IPS-20b (cell line): ENCODE measurements at regions not wholly inside any gene's neighbourhood (a gene's known extent, or its start where the extent isn't known, plus 50 kb on each side); places are given as distances from the start of the nearest gene placed in this dataset.
"Not testable (repeated sequence)": the region's sequence is repeated elsewhere in the genome, so short reads cannot be mapped to it uniquely, and the experiment has no call there.

Experiments
- H3K27ac ChIP-seq: one replicate; pipeline ENCODE4 v1.5.1; 2013; ENCODE audit warnings: low read length
- H3K27me3 ChIP-seq: 2 replicates; pipeline ENCODE4 v1.6.1; 2013; ENCODE audit warnings: mild to moderate bottlenecking, low read length, inconsistent platforms; ENCODE audit not compliant: insufficient read depth
- H3K36me3 ChIP-seq: 2 replicates; pipeline ENCODE4 v1.6.1; 2013; ENCODE audit warnings: low read depth, mild to moderate bottlenecking, inconsistent platforms, low read length, moderate library complexity; ENCODE audit not compliant: insufficient read depth
- H3K4me1 ChIP-seq: 2 replicates; pipeline ENCODE4 v1.6.1; 2013; ENCODE audit warnings: mild to moderate bottlenecking, control low read depth, inconsistent platforms, low read length, moderate library complexity; ENCODE audit not compliant: insufficient read depth
- H3K4me3 ChIP-seq: 2 replicates; pipeline ENCODE4 v1.5.1; 2013; ENCODE audit warnings: mild to moderate bottlenecking, low read length, inconsistent platforms
- H3K9ac ChIP-seq: 2 replicates; pipeline ENCODE4 v1.6.1; 2013; ENCODE audit warnings: low read depth, mild to moderate bottlenecking, inconsistent platforms, low read length, moderate library complexity
- H3K9me3 ChIP-seq: 2 replicates; pipeline ENCODE4 v1.6.1; 2013; ENCODE audit warnings: mild to moderate bottlenecking, low read depth, low read length, inconsistent platforms; ENCODE audit not compliant: insufficient read depth

DNA sequence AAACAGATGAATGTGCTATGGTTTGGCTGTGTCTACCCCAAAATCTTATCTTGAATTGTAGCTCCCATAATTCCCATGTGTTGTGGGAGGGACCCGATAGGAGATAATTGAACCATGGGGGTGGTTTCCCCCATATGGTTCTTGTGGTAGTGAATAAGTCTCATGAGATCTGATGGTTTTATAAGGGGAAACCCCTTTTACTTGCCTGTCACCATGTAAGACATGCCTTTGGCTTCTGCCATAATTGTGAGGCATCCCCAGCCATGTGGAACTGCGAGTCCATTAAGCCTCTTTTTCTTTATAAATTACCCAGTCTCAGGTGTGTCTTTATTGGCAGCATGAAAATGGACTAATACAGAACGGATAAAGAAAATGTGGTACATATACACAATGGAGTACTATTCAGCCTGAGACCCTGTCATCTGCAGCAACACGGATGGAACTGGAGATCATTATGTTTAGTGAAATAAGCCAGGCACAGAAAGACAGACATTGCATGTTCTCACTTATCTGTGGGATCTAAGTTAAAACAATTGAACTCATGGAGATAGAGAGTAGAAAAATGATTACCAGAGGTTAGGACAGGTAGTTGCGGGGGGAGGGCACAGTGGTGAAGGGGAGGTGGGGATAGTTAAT, 587.6 kb upstream of the NRP1 start:
- no peak overlapping the region for H3K9ac ChIP-seq
- no peak overlapping the region for H3K27ac ChIP-seq
- H3K27me3 ChIP-seq: no peaks in the 10 kb centered on the region
- no peak overlapping the region for H3K4me3 ChIP-seq
- H3K4me1 ChIP-seq: no peaks in the 10 kb centered on the region
- H3K9me3 ChIP-seq: no peaks in the 10 kb centered on the region
- no peaks in the 10 kb centered on the region for H3K36me3 ChIP-seq

DNA sequence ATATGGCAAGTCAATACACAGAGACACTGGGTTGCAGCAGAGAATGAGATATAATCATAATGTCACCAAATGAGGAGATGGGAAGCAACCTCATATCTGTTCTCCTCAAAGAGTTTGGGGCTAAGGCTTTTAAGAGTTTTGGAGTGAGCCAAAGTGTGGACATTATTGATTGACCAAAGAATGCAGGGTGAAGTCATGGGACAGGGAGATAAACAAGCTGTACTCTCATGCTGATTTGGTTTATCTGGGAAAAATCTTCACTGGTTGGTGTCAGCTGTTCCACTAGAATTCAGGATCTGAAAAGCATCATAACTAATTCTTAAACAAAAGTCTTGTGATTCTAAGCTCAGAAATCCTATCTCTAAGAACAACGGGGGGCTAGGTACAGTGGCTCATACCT, 585.9 kb upstream of the NRP1 start:
- no peaks in the 10 kb centered on the region for H3K36me3 ChIP-seq
- no peak overlapping the region for H3K9ac ChIP-seq
- H3K4me1 ChIP-seq: no peaks in the 10 kb centered on the region
- H3K9me3 ChIP-seq: no peaks in the 10 kb centered on the region
- no peak overlapping the region for H3K4me3 ChIP-seq
- no peaks in the 10 kb centered on the region for H3K27me3 ChIP-seq
- no peak overlapping the region for H3K27ac ChIP-seq

DNA sequence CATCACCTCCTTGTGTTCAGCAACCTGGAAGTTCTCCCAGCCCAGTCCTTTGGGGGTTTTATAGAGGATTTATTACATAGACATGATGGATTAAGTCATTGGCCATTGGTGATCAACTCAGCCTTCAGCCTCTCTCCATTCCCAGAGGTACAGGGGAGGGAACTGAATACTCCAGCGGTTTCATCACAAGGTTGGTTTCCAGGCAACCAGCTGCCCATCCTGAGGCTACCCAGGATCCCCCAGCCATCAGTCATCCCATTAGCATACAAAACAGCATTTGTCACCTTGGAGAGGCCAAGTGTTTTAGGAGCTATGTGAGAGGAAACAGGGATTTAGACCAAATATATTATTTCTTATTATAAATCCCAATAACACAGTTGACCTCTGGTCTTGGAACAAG, 584.8 kb upstream of the NRP1 start:
- Histone ChIP-seq H3K27me3 (no peaks in the 10 kb centered on the region), H3K4me1 (no peaks in the 10 kb centered on the region), H3K9ac (no peak overlapping the region), H3K4me3 (no peak overlapping the region), H3K27ac (no peak overlapping the region), H3K36me3 (no peaks in the 10 kb centered on the region), H3K9me3 (no peaks in the 10 kb centered on the region)

DNA sequence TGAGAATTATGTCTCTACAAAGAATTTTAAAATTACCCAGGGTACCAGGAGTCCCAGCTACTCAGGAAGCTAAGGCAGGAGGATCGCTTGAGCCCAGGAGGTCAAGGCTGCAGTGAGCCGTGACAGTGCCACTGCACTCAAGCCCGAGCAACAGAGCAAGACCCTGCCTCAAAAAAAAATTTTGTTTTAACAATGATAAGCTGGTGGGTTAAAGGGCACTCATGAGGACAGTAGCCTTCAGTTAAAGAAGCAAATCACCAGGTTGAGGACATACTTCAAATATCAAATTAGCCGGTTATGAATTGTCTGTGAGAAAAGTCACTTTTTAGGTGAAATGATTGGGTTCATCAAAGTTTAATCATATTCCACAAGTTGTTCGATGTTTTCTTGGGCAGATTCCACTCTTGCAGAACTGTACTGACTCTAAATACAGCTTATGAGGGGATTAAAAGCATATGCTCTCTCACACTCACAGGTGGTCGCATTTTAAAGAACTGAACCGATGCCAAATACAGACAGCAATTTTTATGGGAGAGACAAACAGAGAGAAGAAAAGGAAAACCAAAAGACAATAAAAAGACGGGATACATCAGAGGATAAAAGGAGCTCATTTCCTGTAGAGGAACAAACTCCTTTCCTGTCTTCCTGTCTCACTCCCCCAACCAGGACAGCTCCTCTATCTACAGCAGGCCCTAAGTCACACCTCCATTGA, 582.8 kb upstream of the NRP1 start:
- no peak overlapping the region for H3K27ac ChIP-seq
- H3K36me3 ChIP-seq: no peaks in the 10 kb centered on the region
- H3K4me3 ChIP-seq: no peak overlapping the region
- no peaks in the 10 kb centered on the region for H3K9me3 ChIP-seq
- H3K27me3 ChIP-seq: no peaks in the 10 kb centered on the region
- H3K4me1 ChIP-seq: no peaks in the 10 kb centered on the region
- no peak overlapping the region for H3K9ac ChIP-seq

DNA sequence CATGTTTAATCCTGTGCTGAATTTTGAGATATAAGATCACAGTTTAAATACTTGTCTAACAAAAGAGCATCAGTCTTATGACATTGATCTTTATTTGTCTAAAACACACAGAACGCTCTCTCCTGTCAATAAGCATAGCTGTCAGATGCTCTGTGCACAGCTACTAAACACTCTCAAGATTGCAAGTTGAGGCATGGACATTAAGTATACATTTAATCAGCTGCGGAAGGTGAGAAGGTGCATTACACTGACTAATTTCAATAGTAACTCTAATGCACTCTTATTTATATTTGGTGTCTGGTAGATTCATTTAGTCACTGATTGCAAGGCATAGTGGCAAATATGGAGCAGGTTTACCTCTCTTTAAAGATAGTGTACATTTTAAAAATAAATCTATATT, 580.3 kb upstream of the NRP1 start:
- no peak overlapping the region for H3K27ac ChIP-seq
- no peak overlapping the region for H3K4me3 ChIP-seq
- H3K9me3 ChIP-seq: no peaks in the 10 kb centered on the region
- H3K27me3 ChIP-seq: no peaks in the 10 kb centered on the region
- no peaks in the 10 kb centered on the region for H3K4me1 ChIP-seq
- H3K9ac ChIP-seq: no peak overlapping the region
- no peaks in the 10 kb centered on the region for H3K36me3 ChIP-seq

DNA sequence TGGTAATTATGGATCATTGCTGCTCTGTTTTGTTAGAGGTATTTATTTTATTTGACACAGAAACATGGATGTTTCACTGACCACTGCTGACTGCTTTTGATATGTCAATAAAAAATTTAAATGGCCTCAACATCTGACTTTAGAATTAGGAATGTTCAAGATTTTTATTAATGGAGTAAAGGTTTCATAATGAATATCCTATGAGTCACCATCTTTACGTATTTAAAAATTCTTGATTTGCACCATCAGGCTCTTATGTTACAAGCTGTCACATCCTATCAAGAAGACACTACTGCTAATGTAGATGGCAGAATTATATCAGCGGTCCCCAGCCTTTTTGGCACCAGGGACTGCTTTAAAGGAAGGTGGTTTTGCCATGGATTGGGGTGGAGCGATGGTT, 578.7 kb upstream of the NRP1 start:
- no peaks in the 10 kb centered on the region for H3K4me1 ChIP-seq
- no peak overlapping the region for H3K9ac ChIP-seq
- no peaks in the 10 kb centered on the region for H3K27me3 ChIP-seq
- no peak overlapping the region for H3K4me3 ChIP-seq
- H3K9me3 ChIP-seq: no peaks in the 10 kb centered on the region
- no peaks in the 10 kb centered on the region for H3K36me3 ChIP-seq
- no peak overlapping the region for H3K27ac ChIP-seq

DNA sequence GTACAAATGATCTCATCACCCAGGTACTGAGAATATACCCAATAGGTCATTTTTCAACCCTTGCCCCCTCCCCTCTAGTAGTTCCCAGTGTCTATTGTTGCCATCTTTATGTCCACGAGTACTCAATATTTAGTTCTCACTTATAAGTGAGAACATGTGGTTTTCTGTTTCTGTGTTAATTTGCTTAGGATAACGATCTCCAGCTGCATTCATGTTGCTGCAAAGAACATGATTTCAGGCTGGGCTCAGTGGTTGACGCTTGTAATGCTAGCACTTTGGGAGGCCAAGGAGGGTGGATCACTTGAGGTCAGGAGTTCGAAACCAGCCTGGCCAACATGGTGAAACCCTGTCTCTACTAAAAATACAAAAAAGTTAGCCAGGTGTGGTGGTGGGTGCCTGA, 575.0 kb upstream of the NRP1 start:
- H3K9ac ChIP-seq, H3K27ac ChIP-seq, H3K27me3 ChIP-seq, H3K4me1 ChIP-seq, H3K4me3 ChIP-seq, H3K9me3 ChIP-seq, H3K36me3 ChIP-seq: not testable (repeated sequence)

DNA sequence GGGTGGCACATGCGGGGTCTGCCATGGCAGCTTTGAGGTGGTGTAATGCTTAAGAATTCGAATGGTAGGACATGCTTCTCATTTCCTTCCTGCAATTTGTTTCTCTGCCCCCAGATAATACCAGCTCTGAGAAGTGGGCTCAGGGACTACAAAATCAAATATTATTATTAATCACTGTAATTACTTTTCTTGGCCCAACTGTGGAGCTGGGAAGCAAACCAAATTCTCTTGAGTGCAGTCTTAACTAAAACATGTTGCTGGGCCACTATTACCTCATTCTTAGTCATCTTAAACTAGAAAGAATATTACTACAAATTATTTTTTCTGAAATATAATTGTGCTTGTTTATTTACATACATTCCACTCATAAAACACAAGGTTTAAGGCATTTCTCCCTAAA, 566.7 kb upstream of the NRP1 start:
- Histone ChIP-seq H3K9me3 (no peaks in the 10 kb centered on the region), H3K4me1 (0 out of 2 replicates have a peak, but pooled peaks cover 2% of the 10 kb centered on the region), H3K27me3 (no peaks in the 10 kb centered on the region), H3K4me3 (no peak overlapping the region), H3K27ac (no peak overlapping the region), H3K9ac (no peak overlapping the region), H3K36me3 (no peaks in the 10 kb centered on the region)

DNA sequence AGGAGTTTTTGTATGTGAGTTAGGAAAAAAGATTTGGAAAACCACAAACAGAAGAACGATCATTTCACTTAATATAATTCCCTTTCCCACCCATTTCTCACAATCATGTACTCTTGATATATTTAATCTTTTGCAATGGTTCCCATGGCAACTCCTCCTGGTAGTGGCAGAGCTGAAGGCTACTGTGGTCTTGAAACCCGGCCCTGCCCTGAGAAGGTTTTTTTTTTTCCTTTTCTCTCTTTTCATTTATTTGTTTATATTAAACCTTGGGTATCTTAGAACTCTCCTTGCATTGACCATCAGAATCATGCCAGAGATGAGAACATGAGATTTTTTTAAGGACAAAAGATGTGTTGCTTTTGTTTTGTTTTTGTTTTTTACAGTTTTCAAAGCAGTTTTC, 566.1 kb upstream of the NRP1 start:
- Histone ChIP-seq H3K27ac (no peak overlapping the region), H3K4me3 (no peak overlapping the region), H3K9me3 (no peaks in the 10 kb centered on the region), H3K27me3 (no peaks in the 10 kb centered on the region), H3K9ac (no peak overlapping the region), H3K36me3 (no peaks in the 10 kb centered on the region), H3K4me1 (0 out of 2 replicates have a peak, but pooled peaks cover 2% of the 10 kb centered on the region)

DNA sequence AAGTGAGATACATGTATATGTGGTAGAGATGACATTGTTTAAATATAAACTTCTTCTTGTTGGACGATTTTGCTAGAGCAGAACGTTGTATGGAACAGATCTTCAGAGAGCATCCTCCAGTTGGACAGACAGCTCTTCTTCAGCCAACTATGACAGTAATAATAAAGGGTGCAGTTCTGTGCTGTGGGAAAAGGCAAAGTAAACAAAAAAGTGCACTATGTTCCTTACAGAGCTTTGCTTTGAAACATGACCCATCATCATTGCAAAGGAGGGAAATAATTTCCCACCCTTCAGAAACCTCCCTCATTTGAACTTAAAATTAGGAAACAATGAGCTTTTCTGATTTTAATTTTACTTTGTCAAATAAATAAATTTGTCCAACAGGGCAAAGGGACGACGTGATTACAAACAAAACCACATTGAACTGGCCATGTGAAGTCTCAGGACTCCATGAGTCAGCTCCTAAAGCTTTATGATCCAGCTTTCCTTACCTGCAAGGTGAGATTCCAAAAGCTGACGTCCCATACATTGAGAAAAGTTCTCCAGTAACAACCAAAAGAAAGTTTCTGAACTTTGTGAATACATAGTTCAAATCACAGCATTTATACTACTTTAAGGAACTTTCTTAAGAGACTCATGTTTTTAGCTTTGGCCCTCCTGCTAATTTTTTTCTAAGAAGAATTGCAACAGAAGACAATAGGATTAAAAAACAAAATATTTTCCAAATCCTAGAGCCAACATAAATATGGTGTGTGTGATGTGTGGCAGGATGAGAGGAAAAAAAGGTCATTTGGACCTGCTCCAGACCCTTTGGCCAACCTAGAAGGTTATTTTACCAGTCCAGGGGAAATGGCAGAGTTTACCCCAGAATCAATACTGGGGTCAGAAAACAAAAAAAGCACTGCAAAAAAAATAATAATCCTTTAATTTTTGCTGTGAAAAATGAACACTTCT, 565.4 kb upstream of the NRP1 start:
- H3K36me3 ChIP-seq: no peaks in the 10 kb centered on the region
- H3K4me3 ChIP-seq: no peak overlapping the region
- 0 out of 2 replicates have a peak, but pooled peaks cover 2% of the 10 kb centered on the region for H3K4me1 ChIP-seq
- H3K9me3 ChIP-seq: no peaks in the 10 kb centered on the region
- H3K9ac ChIP-seq: no peak overlapping the region
- no peaks in the 10 kb centered on the region for H3K27me3 ChIP-seq
- H3K27ac ChIP-seq: no peak overlapping the region

DNA sequence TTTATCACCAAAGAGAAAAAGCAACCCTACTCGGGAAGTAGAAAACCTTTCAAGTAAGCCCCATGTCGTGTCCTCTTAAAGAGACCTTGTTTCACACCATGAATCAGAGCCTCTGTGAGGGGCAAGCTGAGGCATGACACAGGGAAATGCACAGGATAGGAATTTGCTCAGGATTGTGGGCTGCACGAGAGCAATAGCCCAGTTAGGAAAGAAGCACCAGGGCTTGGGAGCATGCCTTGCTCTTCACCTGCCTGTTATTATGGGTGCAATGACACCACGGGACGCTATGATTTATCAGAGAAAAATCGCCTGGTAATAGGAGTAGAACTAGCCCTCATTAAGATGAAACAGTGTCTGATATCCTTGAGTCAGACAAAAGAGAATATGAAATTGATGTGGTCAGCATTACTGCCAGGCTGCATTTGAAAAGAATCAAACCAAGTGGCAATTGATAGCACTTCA, 562.9 kb upstream of the NRP1 start:
- H3K27ac ChIP-seq: no peak overlapping the region
- no peaks in the 10 kb centered on the region for H3K9me3 ChIP-seq
- no peaks in the 10 kb centered on the region for H3K36me3 ChIP-seq
- no peak overlapping the region for H3K9ac ChIP-seq
- H3K4me3 ChIP-seq: no peak overlapping the region
- no peaks in the 10 kb centered on the region for H3K27me3 ChIP-seq
- H3K4me1 ChIP-seq: 0 out of 2 replicates have a peak, but pooled peaks cover 2% of the 10 kb centered on the region
